Suprapubic skin (tissue), 4 donors: ENCODE measurements at regions not wholly inside any gene's neighbourhood (a gene's known extent, or its start where the extent isn't known, plus 50 kb on each side); places are given as distances from the start of the nearest gene placed in this dataset.

Experiments used
- DNase-seq, 2 donors: peaks; one replicate each; pipeline ENCODE4 v3.0.0-alpha.2; 2019; ENCODE audit warnings: low spot score in 2 of 2
- H3K27ac ChIP-seq: fragments of 200-600 bp; sonication (generic); one replicate; pipeline ENCODE4 v1.5.1; 2019
- H3K27me3 ChIP-seq: fragments of 200-600 bp; sonication (generic); one replicate; pipeline ENCODE4 v1.5.1; 2019
- H3K36me3 ChIP-seq: fragments of 200-600 bp; sonication (generic); one replicate; pipeline ENCODE4 v1.5.1; 2019
- H3K4me1 ChIP-seq: fragments of 200-600 bp; sonication (generic); one replicate; pipeline ENCODE4 v1.5.1; 2019
- H3K4me3 ChIP-seq: fragments of 200-600 bp; sonication (generic); one replicate; pipeline ENCODE4 v1.5.1; 2019; ENCODE audit warnings: mild to moderate bottlenecking
- H3K9me3 ChIP-seq: fragments of 200-600 bp; sonication (generic); one replicate; pipeline ENCODE4 v1.5.1; 2019
- CTCF ChIP-seq, 2 donors: fragments of 200-600 bp in 1 of 2; fragments of 450-650 bp in 1 of 2; sonication (generic) in 1 of 2; IDR thresholded peaks; one replicate each; pipeline ENCODE4 v1.5.1; 2016 to 2019; ENCODE audit warnings: antibody characterized with exemption in 2 of 2, mild to moderate bottlenecking in 1 of 2, moderate library complexity in 1 of 2
- EP300 ChIP-seq: sonication (generic); formaldehyde crosslinking; IDR thresholded peaks from one replicate; pipeline ENCODE4 v1.6.1; 2017; ENCODE audit warnings: antibody characterized with exemption
- POLR2A ChIP-seq, 2 donors: fragments of 450-650 bp; IDR thresholded peaks; one replicate each; pipeline ENCODE4 v1.6.1; 2017; ENCODE audit warnings: antibody characterized with exemption in 2 of 2, mild to moderate bottlenecking in 2 of 2, moderate library complexity in 2 of 2
- POLR2AphosphoS5 ChIP-seq, 3 donors: sonication (generic); formaldehyde crosslinking; IDR thresholded peaks; one replicate each; pipeline ENCODE4 v1.6.1; 2017; ENCODE audit warnings: antibody characterized with exemption in 3 of 3
- WGBS: methylation state at CpG from one replicate; pipeline ENCODE4 v1.1.5; 2018; 5-methylcytosine and 5-hydroxymethylcytosine counted together

GRCh38 chr1:231103961-231104360, 57.9 kb upstream of the TRIM67 start:
- DNase-seq: no peak
- TF ChIP-seq EP300: no peak
- TF ChIP-seq POLR2A (IDR thresholded peaks at IDR 0.05): no peak
- no peak for TF ChIP-seq CTCF (IDR thresholded peaks at IDR 0.05)
- TF ChIP-seq POLR2AphosphoS5 (IDR thresholded peaks at IDR 0.05): no peak
- Histone ChIP-seq H3K4me1 (no peaks in the 10 kb centered on the region), H3K27me3 (peaks cover 8% of the 10 kb centered on the region), H3K27ac (no peak overlapping the region), H3K4me3 (no peak overlapping the region), H3K9me3 (no peaks in the 10 kb centered on the region), H3K36me3 (no peaks in the 10 kb centered on the region)
- WGBS: 78% methylated on average over 1 of the region's 1 CpG

- Histone ChIP-seq H3K4me1 (no peaks in the 10 kb centered on the region), H3K27me3 (peaks cover 11% of the 10 kb centered on the region), H3K4me3 (no peak overlapping the region), H3K27ac (no peak overlapping the region), H3K9me3 (no peaks in the 10 kb centered on the region), H3K36me3 (no peaks in the 10 kb centered on the region)
- TF ChIP-seq CTCF (IDR thresholded peaks at IDR 0.05): no peak
- no peak for TF ChIP-seq EP300
- TF ChIP-seq POLR2AphosphoS5 (IDR thresholded peaks at IDR 0.05): no peak
- no peak for TF ChIP-seq POLR2A (IDR thresholded peaks at IDR 0.05)
- DNase-seq: no peak
- 61% methylated on average over 9 of the region's 9 CpGs for WGBS
These were observed 60.1 kb upstream of the FAM89A start for GRCh38 chr1:231099996-231100767.

- TF ChIP-seq EP300: no peak
- no peak for TF ChIP-seq POLR2A (IDR thresholded peaks at IDR 0.05)
- TF ChIP-seq POLR2AphosphoS5 (IDR thresholded peaks at IDR 0.05): no peak
- no peak for TF ChIP-seq CTCF (IDR thresholded peaks at IDR 0.05)
- no peaks in the 10 kb centered on the region for H3K4me1 ChIP-seq
- DNase-seq: no peak
- H3K36me3 ChIP-seq: no peaks in the 10 kb centered on the region
- H3K9me3 ChIP-seq: no peaks in the 10 kb centered on the region
- no peak overlapping the region for H3K27ac ChIP-seq
- H3K27me3 ChIP-seq: peaks cover 11% of the 10 kb centered on the region
- H3K4me3 ChIP-seq: no peak overlapping the region
- WGBS: 77% methylated on average over 6 of the region's 6 CpGs
These were observed 59.3 kb upstream of the FAM89A start for GRCh38 chr1:231099311-231099710.

- Histone ChIP-seq H3K27me3 (peaks cover 14% of the 10 kb centered on the region), H3K9me3 (no peaks in the 10 kb centered on the region), H3K27ac (no peak overlapping the region), H3K4me1 (no peaks in the 10 kb centered on the region), H3K4me3 (no peak overlapping the region), H3K36me3 (no peaks in the 10 kb centered on the region)
- no peak for TF ChIP-seq EP300
- TF ChIP-seq POLR2AphosphoS5 (IDR thresholded peaks at IDR 0.05): no peak
- no peak for TF ChIP-seq POLR2A (IDR thresholded peaks at IDR 0.05)
- no peak for TF ChIP-seq CTCF (IDR thresholded peaks at IDR 0.05)
- WGBS: 92% methylated on average over 5 of the region's 5 CpGs
- DNase-seq: no peak
These were observed 55.5 kb upstream of the FAM89A start for GRCh38 chr1:231095595-231095994.

- DNase-seq: no peak
- WGBS: 92% methylated on average over 3 of the region's 3 CpGs
- H3K9me3 ChIP-seq: no peaks in the 10 kb centered on the region
- H3K36me3 ChIP-seq: no peaks in the 10 kb centered on the region
- no peak for TF ChIP-seq POLR2A (IDR thresholded peaks at IDR 0.05)
- TF ChIP-seq EP300: no peak
- TF ChIP-seq POLR2AphosphoS5 (IDR thresholded peaks at IDR 0.05): no peak
- no peak for TF ChIP-seq CTCF (IDR thresholded peaks at IDR 0.05)
- H3K27me3 ChIP-seq: peaks cover 7% of the 10 kb centered on the region
- H3K4me3 ChIP-seq: no peak overlapping the region
- H3K27ac ChIP-seq: no peak overlapping the region
- no peaks in the 10 kb centered on the region for H3K4me1 ChIP-seq
These were observed 54.4 kb upstream of the FAM89A start for GRCh38 chr1:231094421-231094820.
